Fibroblast of skin of back (primary cell): ENCODE measurements at regions not wholly inside any gene's neighbourhood (a gene's known extent, or its start where the extent isn't known, plus 50 kb on each side); places are given as distances from the start of the nearest gene placed in this dataset.
A peak's percentile ranks its signal among the peaks of the same experiment; 100 is the strongest.

Experiments
- DNase-seq: peaks from one replicate; pipeline ENCODE4 v3.0.0-alpha.2; 2013

- DNase-seq = no peak
Measured at GRCh38 chr7:51477819-51478218, 161.2 kb upstream of the COBL start.

- DNase-seq = no peak
Measured at GRCh38 chr7:51477323-51477722, 160.7 kb upstream of the COBL start.

- DNase-seq = no peak
Measured at GRCh38 chr7:51476026-51476425, 159.4 kb upstream of the COBL start.

- DNase-seq = no peak
Measured at GRCh38 chr7:51472873-51473272, 156.3 kb upstream of the COBL start.

DNA sequence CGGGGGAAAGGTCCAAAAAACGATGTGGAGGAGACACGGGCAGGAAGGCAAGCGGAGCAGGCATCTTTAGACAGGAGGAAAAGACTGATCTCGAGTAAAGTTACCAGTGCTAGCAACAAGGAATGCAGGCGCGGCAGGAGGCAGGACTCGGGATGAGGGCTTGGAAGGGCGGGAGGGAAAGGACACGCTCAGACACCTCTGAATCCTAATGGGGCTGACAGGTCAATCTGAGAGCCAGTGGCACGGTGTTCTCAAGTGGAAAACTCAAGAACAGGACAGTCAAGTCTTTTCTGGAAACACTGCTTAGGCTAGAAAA lies 155.3 kb upstream of the COBL start:
- DNase-seq = no peak

DNA sequence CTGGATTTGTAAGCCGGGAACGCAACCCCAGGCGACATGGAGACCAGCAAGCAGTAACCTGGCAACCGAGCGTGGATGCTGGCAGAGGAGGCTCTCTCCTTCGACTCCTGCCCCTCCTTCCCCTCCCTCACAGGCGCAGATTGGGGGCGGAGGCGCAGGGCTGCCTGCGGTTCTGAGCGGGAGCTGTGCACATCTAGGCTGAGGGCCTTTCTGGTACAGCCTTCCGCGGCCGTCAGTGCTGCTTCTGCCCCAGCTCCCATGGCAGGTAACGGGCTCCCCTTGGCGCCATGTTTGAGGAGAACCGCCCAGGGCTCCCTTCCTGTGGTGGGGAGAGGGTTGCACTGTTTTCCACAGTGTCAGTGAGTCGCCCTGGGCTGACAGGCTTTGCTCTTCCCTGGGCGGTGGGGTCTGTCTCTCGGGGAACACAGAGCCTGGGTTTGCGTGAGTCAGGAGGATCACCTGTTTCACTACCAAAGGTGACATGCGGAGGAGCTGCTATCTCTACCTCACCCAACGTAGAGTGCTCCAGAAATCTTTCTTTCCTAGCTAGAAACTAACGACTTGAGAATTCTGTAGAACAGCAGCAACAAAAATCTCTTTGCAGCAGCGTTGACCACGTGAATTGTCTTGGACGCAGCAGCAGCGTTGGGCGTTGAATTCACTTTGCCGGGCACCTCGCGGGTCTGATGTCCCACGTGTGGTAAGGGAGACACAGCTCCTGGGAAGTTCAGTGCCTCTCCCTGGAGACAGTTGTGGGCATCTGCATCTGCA lies 154.8 kb upstream of the COBL start:
- DNase-seq = no peak

DNA sequence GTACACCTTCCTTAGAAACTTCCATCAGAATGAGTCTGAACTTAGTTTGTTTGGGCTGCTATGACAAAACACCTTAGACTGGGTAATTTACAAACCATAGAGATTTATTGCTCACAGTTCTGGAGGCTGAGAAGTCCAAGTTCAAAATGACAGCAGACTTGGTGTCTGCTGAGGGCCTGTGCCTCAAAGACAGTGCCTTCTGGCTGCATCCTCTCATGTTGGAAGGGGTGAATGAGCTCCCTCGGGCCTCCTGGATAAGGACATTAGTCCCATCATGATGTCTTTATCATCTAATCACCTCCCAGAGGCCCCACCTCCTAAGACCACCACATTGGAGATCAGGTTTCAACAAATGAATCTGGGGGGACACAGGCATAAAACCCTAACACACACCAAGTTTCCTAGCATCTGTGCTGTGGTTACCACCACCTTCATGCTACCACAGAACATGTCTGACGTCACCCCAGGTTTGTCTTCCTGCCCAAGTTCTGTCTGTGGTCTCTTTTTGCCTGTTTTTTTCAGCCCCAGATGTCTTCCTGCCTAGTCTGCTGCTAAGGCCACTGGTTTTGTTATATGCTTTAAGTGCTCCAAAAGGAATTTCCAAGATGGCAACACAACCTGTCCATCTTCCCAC lies 150.9 kb upstream of the COBL start:
- DNase-seq = no peak

DNA sequence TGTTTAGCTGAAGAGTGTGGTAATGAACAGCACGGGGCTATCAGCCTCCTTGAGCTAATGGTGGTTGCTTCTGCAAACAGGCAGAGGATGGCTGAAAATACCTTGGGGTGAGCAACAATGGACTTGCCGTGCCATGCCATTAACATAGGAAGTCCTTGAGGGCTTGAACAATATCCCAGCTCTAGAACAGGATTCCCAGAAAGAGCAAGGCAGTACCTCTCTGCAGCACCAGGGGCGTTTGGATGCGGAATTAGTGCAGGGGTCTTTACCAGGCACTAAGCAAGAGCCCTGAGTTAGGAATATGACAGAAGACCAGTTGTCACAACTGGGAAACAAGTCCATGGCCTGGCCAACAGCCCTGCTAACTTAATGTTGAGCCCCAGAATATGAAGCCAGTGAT lies 143.2 kb upstream of the COBL start:
- DNase-seq = no peak

GRCh38 chr7:51458693-51459092 lies 142.1 kb upstream of the COBL start:
- no peak for DNase-seq

DNA sequence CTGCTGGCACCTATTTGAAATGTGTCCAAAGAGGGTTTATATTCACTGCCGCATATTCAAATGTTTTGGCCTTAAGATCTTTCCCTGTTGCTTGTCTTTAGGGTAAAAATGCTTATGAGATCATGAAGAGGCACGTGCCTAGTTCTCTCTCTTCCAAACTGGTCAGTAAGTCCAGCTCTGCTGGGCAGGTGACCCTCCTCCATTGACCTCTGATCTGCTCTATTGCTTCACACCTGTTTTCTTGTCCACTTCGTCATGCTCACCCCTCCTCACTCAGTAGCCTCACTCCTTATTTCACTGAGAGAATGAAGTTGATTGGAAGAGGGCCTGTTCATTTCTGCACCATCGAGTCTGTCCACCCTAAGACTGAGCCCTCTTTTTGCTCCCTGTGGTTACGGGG lies 140.5 kb upstream of the COBL start:
- no peak for DNase-seq

DNA sequence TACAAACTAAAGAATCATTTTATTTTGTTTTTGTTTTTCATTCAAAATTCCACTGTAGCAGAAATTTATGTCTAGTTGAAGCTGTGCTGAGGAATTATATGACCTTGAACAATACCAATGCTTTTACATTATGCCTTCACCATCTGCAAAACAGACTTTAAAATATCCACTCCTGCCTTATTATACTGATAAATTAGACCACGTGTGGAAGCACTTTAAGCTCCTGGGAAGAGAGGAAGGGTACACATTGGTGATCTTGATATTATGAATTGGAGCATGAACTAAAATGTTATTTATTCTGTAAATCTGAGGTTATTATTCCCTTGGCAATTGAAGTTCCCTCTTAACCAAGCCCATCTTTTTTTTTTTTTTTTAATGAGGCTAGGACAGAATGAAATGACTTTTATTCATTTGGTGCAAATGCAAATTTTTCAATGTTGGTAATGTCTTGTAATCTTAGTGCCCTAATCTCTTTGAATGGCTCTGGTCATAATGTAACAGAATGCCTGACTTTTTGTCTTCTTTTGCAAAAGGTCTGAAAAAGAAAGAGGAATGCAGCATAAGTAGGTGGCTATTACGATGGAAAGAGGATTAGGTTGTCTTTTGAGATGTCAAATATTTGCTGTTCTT lies 139.9 kb upstream of the COBL start:
- DNase-seq = no peak

- no peak for DNase-seq
Measured at GRCh38 chr7:51455948-51456347, 139.3 kb upstream of the COBL start.

DNA sequence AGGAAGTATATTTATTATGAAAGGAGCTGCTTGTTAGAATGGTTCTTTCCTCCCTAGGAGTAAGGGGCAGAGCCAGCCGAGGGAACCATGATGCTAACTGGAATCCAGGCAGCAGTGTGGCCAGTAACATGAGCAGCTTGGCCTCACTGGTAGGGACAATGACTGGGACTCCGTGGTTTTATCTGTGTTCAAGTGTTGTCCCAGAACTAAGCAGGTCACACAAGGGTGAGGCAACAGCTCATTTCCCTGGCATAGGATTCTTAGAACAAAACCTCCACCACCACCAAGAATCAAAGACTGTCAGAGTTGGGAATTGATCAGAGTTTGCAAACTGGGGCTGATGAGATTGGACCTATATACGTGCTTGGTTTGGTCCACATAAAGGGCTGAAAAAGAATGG lies 138.9 kb upstream of the COBL start:
- no peak for DNase-seq

DNA sequence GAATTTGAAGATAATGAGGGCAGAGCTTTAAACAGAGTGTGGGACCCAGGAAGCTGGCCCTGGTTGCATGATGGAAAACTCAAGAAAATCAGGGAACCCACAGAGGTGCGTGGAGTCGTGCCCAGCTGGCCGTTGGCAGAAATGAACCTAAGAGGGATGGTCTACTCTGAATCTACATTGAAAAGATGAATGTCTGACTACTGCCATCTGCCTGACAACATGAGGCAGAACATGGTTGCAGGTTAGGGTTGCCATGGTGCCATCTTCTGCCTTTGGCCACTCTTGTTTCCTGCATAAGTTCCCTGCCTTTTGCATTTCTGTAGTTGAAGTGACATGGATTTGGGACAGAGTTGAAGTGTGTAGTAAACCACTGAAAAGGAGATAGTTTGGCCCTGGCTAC lies 138.5 kb upstream of the COBL start:
- DNase-seq = no peak

DNA sequence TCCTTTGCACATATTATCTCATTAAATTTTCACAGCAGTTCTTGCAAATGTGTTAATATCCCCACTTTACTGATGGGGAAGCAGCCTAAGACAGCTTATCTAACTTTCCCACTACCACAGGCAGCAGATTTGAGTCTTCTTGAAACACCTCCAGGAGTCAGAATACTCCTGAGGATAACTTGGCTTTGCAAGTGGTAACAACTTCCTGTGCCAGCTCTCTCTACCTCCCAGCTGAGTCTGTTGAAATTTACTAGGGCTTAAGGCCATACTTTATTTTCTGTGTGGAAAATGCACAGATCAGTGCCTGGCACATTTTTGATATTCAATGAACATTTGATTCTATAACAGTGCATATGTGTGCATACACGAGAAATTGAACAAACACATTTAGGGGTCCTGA lies 136.1 kb upstream of the COBL start:
- DNase-seq = no peak

- DNase-seq = no peak
Measured at GRCh38 chr7:51451751-51452476, 135.3 kb upstream of the COBL start.

- DNase-seq = no peak
Measured at GRCh38 chr7:51450541-51450940, 133.9 kb upstream of the COBL start.

DNA sequence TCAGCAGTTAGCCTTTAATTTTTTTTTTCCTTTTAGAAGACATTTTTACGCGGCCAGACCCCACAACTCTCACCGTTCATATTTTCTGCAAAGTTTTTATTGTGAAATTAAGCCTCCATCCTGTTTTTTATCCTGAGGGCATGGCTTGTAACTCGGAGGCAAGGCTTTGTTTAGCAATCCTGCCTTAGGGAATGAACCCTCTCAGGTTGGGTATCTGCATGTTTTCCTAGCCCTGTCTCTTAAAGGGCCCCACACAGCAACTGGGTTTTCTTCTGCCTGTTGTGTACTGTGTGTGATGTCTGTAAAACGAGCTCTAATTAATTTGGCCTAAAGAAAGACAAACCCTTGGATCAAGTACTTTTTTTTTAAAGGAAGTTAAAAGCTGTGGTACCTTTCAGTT lies 130.2 kb upstream of the COBL start:
- no peak for DNase-seq

GRCh38 chr7:51446356-51446755 lies 129.7 kb upstream of the COBL start:
- DNase-seq = no peak

GRCh38 chr7:51444936-51445335 lies 128.3 kb upstream of the COBL start:
- DNase-seq = no peak

DNA sequence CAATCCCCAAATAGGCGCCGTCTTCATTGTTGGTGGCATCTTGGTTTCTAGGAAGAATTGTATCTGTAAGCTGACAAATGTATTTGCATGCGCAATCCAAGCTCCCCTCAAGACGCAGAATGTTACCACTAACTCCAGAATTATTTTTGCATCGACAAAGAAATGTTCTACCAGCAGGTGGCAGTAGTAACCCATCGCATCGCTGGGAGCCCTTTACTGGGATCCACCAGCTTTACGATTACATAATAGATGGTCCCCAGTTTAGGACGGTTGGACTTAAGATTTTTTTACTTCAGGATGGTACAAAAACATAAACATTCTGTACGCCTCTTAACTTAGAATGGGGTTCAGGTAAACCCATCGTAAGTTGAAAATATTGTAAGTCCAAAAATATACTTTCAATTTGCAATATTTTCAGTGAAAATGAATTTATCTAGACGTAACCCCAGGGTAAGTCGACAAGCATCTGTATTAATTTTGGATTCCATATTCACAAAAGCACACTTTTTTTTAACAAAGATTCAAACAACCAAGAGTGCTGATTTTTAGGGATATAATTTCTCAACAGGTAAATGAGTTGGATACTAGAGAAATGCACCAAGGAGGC lies 114.0 kb upstream of the COBL start:
- peak; percentile 34 for DNase-seq

DNA sequence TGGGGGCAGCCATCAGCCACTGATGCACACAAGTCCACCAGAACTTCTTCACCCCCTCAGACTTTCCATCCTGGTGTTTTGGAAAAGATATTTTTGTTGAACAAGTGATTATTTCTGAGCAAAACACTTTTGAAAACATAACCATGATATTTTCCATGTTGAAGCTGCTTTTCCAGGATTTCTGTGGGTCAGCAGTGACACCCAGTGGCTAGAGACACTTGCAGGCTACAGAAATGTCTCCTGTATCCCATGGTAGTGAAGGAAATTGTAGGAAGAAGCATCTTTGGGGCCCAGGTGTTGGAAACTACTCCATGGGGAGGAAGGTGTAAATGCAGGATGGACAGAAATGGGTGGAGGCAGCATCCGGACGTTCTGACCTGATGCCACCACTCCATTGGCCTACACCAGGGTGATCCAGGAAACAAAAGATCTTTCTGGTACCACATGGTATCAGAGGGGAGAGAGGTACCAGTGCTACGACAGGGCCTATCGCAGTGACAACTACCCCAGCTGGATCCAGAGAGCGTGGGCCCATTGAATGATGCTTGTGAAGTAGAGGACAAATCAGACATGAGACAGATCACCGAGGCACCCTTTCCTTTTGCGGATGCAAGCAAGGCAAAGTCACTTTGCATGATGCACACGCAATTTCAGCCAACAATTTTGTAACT lies 111.7 kb upstream of the COBL start:
- DNase-seq = no peak

- no peak for DNase-seq
Measured at GRCh38 chr7:51426163-51426562, 109.6 kb upstream of the COBL start.
